T-helper 17 cell (primary cell): ENCODE measurements at regions not wholly inside any gene's neighbourhood (a gene's known extent, or its start where the extent isn't known, plus 50 kb on each side); places are given as distances from the start of the nearest gene placed in this dataset.
"Not testable (repeated sequence)": the region's sequence is repeated elsewhere in the genome, so short reads cannot be mapped to it uniquely, and the experiment has no call there.

Experiments
- ATAC-seq: fragments of 150-1000 bp; cut with Tn5 transposase; 2 replicates; pipeline ENCODE4 v1.10.0; 2021; ENCODE audit warnings: mild to moderate bottlenecking, moderate library complexity
- DNase-seq, 3 donors: peaks; one replicate each; pipeline versions ENCODE4 v3.0.0 to v3.0.0-alpha.2; 2020 to 2021
- H3K9me3 ChIP-seq: one replicate; pipeline ENCODE4 v1.7.0; 2013; ENCODE audit warnings: low read length, mild to moderate bottlenecking; ENCODE audit not compliant: control insufficient read depth, poor library complexity, severe bottlenecking
- H3K27ac Mint-ChIP-seq: one replicate; pipeline ENCODE4 v1.8.0; 2022; ENCODE audit warnings: mild to moderate bottlenecking, moderate library complexity, mixed read lengths
- H3K27me3 Mint-ChIP-seq: one replicate; pipeline ENCODE4 v1.8.0; 2022; ENCODE audit warnings: mixed read lengths
- H3K36me3 Mint-ChIP-seq: one replicate; pipeline ENCODE4 v1.8.0; 2022; ENCODE audit warnings: low read depth, mixed read lengths
- H3K4me1 Mint-ChIP-seq: one replicate; pipeline ENCODE4 v1.8.0; 2022; ENCODE audit warnings: mild to moderate bottlenecking, mixed read lengths
- H3K4me3 Mint-ChIP-seq: one replicate; pipeline ENCODE4 v1.8.0; 2022; ENCODE audit warnings: mild to moderate bottlenecking, moderate library complexity, mixed read lengths

DNA sequence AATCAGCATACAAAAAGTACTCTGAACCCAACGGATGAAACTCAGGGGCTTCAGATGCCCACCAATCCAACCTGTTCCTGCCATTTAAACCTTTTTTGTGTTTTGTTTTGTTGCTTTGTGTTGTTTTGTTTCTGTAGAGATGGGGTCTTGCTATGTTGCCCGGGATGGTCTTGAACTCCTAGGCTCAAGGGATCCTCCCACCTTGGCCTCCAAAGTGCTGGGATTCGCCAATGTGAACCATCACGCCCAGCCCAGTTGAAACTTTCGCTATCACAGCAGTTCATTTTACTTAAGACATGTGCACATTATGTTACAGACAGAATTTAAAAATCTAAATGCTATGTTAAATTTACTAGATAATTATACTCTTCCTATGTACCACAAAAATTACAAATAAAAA lies 101.6 kb downstream of the SKIDA1 start:
- no peak for ATAC-seq
- H3K36me3 Mint-ChIP-seq = no peaks in the 10 kb centered on the region
- H3K4me1 Mint-ChIP-seq = no peaks in the 10 kb centered on the region
- H3K27ac Mint-ChIP-seq = no peak overlapping the region
- no peak for DNase-seq
- H3K4me3 Mint-ChIP-seq = no peak overlapping the region
- H3K9me3 ChIP-seq = no peaks in the 10 kb centered on the region
- peaks cover 5% of the 10 kb centered on the region for H3K27me3 Mint-ChIP-seq

DNA sequence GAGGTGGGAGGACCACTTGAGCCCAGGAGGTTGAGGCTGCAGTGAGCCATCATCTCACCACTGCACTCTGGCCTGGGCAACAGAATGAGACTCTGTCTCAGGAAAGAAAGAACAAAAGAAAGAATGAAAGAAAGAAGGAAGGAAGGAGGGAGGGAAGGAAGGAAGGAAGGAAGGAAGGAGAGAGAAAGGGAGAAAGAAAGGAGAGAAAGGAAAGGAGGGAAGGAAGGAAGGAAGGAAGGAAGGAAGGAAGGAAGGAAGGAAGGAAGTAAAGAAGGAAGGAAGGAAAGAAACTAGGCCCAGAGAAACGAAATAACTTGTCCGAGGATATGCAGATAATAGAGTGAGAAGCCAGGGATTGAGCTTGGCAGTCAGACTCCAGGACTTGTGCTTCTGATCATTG lies 102.1 kb downstream of the SKIDA1 start:
- Mint-ChIP-seq H3K36me3 (no peaks in the 10 kb centered on the region), H3K4me3 (no peak overlapping the region), H3K27me3 (peaks cover 5% of the 10 kb centered on the region), H3K27ac (no peak overlapping the region), H3K4me1 (no peaks in the 10 kb centered on the region)
- DNase-seq (no peak), ATAC-seq (no peak)
- H3K9me3 ChIP-seq = no peaks in the 10 kb centered on the region

DNA sequence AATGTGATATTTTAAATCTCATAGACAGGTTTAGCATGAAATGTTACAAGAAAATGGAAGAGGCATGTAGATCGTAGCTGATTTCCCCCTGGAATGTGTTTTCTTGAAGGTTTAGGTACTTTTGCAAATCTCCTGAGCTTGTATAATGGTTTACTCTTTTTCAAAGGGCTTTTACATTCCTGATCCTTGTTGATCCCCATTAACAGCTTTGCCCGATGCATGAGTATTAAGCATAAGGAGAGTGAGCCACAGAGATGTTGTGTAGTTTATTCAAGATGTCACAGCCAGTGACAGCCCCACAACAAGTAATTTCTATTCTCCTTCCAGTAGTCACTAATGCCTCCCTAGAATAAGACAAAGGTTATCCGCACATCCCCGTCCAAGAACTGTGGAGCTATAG lies 103.7 kb downstream of the SKIDA1 start:
- no peak overlapping the region for H3K27ac Mint-ChIP-seq
- H3K9me3 ChIP-seq = no peaks in the 10 kb centered on the region
- peaks cover 9% of the 10 kb centered on the region for H3K27me3 Mint-ChIP-seq
- no peaks in the 10 kb centered on the region for H3K4me1 Mint-ChIP-seq
- DNase-seq (no peak), ATAC-seq (no peak)
- H3K36me3 Mint-ChIP-seq = no peaks in the 10 kb centered on the region
- no peak overlapping the region for H3K4me3 Mint-ChIP-seq

DNA sequence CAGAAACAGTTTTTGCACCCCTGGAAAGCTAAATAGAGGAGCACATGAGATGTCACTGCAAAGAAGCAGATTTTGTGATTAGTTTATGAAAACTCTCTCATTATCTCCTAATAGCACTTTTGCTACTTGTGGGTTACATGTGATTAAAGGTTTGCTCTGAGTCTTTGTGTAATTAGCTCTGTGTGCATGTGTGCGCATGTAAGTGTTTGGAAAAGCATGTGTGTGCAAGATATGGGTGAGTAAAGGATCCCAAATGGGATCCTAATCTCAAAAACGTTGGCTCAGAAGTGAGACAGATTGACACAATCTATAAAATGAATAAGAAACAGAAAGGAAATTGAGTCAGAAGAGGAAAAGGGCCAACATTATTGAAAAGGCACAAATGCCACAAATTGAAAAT lies 104.5 kb downstream of the SKIDA1 start:
- H3K4me1 Mint-ChIP-seq = no peaks in the 10 kb centered on the region
- H3K27ac Mint-ChIP-seq = no peak overlapping the region
- ATAC-seq = no peak

GRCh38 chr10:21418981-21419576 lies 106.4 kb downstream of the SKIDA1 start:
- ATAC-seq, H3K27me3 Mint-ChIP-seq, DNase-seq, H3K4me1 Mint-ChIP-seq, H3K4me3 Mint-ChIP-seq, H3K36me3 Mint-ChIP-seq, H3K9me3 ChIP-seq, H3K27ac Mint-ChIP-seq: not testable (repeated sequence)

More for the DNA sequence above, 104.5 kb downstream of the SKIDA1 start:
- Mint-ChIP-seq H3K36me3 (no peaks in the 10 kb centered on the region), H3K27me3 (peaks cover 9% of the 10 kb centered on the region), H3K4me3 (no peak overlapping the region)
- H3K9me3 ChIP-seq = no peaks in the 10 kb centered on the region
- DNase-seq = no peak

GRCh38 chr10:21417172-21417712 lies 108.2 kb downstream of the SKIDA1 start:
- DNase-seq (no peak), ATAC-seq (no peak)
- Mint-ChIP-seq H3K4me1 (peaks cover 5% of the 10 kb centered on the region), H3K36me3 (peaks cover 2% of the 10 kb centered on the region), H3K27ac (no peak overlapping the region), H3K4me3 (no peak overlapping the region), H3K27me3 (peaks cover 21% of the 10 kb centered on the region)
- no peaks in the 10 kb centered on the region for H3K9me3 ChIP-seq

- Mint-ChIP-seq H3K4me1 (peaks cover 5% of the 10 kb centered on the region), H3K27me3 (peaks cover 33% of the 10 kb centered on the region), H3K4me3 (no peak overlapping the region), H3K36me3 (peaks cover 2% of the 10 kb centered on the region), H3K27ac (no peak overlapping the region)
- ATAC-seq (no peak), DNase-seq (no peak)
- no peaks in the 10 kb centered on the region for H3K9me3 ChIP-seq
Measured at GRCh38 chr10:21413680-21414079, 111.8 kb downstream of the SKIDA1 start.

DNA sequence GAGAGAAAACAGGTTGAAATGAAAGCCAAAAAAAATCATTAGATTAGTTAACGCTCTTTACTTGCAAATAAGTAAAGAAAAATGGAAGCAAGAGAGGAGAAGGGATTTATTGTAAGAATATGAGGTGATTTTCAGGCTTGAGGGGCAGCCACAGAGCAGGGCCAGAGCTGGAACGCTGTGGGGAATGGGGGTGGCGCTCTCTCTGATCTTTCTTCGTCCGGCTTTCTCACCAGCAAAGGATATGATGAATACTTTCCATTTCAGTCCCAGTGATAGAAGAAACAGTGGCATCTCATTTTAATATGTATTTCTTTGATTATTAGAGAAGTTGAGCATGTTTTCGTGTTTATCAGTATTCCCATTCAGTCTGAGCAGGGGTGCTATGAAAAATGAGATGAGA lies 112.2 kb downstream of the SKIDA1 start:
- peaks cover 2% of the 10 kb centered on the region for H3K36me3 Mint-ChIP-seq
- no peaks in the 10 kb centered on the region for H3K9me3 ChIP-seq
- no peak overlapping the region for H3K27ac Mint-ChIP-seq
- peaks cover 6% of the 10 kb centered on the region for H3K4me1 Mint-ChIP-seq
- DNase-seq (no peak), ATAC-seq (no peak)
- peaks cover 33% of the 10 kb centered on the region for H3K27me3 Mint-ChIP-seq
- no peak overlapping the region for H3K4me3 Mint-ChIP-seq

DNA sequence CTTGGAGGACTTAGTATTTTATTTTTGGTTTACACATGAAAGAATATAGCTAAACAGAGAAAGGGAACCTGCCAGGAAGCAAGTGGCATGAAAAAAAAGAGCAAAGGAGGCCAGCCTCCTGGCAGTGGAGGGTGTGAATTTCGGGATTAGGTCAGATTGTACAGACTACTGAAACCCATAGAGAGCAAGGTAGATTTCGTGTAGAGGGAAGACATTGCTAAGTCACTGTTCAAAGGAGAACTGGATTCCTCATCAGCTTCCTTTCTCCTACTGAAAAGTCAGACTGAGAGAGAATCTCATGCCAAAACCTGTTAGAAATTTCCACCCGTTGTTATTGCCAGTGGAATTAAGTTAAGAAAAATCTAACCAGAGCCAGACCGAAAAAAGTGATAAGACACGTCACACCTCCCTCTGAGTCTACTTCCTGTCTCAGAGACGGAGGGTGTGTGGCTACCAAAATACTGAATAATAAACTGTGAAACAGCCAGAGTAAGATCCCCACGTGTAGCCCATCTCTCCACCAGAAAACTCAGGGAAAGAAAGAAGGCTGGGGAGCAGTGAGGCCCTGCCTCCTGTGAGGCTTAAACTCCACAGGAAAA lies 118.8 kb downstream of the SKIDA1 start:
- Mint-ChIP-seq H3K27ac (peak overlapping the region; percentile 32), H3K4me1 (peaks cover 15% of the 10 kb centered on the region), H3K27me3 (peaks cover 17% of the 10 kb centered on the region), H3K36me3 (no peaks in the 10 kb centered on the region), H3K4me3 (peak overlapping the region; percentile 63)
- peak; percentile 59 for ATAC-seq
- no peak for DNase-seq
- no peaks in the 10 kb centered on the region for H3K9me3 ChIP-seq

DNA sequence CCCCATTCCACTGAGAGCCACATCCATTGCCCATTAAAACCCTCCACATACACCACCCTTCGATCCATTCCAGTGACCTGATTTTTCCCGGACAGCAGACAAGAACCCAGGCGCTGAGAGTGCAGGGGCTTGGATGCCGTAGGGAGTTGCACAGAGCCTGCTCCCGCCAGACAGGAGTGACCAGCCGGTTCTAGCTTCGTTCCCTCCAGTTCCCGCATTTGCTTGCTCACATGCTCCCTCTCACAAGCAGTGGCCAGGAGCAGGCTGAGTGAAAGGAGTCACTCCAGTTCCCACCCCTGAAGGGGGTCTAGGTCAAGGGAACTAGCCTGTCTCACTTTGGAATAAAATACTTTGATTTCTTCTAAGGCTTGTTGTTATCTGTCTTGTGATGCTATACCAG lies 119.5 kb downstream of the SKIDA1 start:
- peaks cover 15% of the 10 kb centered on the region for H3K4me1 Mint-ChIP-seq
- H3K36me3 Mint-ChIP-seq = no peaks in the 10 kb centered on the region
- DNase-seq (no peak), ATAC-seq (no peak)
- no peak overlapping the region for H3K4me3 Mint-ChIP-seq
- H3K27ac Mint-ChIP-seq = peak overlapping the region; percentile 32
- no peaks in the 10 kb centered on the region for H3K9me3 ChIP-seq
- H3K27me3 Mint-ChIP-seq = peaks cover 15% of the 10 kb centered on the region

DNA sequence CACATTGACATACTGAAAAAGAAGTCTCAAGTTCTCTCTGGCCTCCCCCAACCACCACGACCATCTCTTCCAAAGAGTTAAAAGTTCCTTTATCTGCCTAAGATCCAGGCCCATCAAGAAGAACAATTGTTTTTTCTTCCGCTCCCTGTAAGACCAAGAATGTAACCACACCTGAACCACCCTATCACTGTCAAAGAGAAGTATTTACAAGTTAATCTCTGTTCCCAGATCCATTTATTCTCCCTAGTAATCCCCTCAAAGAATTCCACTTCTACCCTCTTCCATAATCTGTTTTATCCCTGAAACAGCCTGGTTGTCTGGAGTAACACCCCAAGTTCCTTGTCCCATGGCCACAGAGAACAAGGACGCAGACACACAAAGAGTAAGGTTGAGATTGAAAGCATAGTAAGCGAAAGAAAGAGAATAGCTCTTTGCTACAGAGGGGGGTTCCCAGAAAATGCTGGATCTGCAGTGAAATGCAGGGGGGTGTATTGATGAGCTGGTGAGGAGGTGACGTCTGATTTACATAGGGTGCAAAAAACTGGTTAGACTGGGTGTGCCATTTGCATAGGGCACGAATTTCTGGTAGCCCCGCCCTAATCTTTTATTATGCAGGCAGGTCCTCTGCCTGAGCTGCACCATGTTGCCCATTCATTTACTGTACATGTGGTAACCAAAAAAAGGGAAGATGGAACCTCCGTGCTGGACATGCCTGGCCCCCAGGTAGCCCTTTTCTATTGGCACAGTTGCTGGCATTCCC lies 122.0 kb downstream of the SKIDA1 start:
- Mint-ChIP-seq H3K27ac (no peak overlapping the region), H3K36me3 (no peaks in the 10 kb centered on the region), H3K27me3 (peaks cover 5% of the 10 kb centered on the region), H3K4me3 (no peak overlapping the region), H3K4me1 (peaks cover 15% of the 10 kb centered on the region)
- ATAC-seq (no peak), DNase-seq (no peak)
- no peaks in the 10 kb centered on the region for H3K9me3 ChIP-seq

GRCh38 chr10:21402606-21403083 lies 122.8 kb downstream of the SKIDA1 start:
- Mint-ChIP-seq H3K4me1 (peaks cover 9% of the 10 kb centered on the region), H3K36me3 (no peaks in the 10 kb centered on the region), H3K27ac (no peak overlapping the region), H3K27me3 (peaks cover 8% of the 10 kb centered on the region), H3K4me3 (no peak overlapping the region)
- DNase-seq (no peak), ATAC-seq (no peak)
- no peaks in the 10 kb centered on the region for H3K9me3 ChIP-seq

GRCh38 chr10:21401196-21401595 lies 124.3 kb downstream of the SKIDA1 start:
- ATAC-seq = no peak
- DNase-seq = no peak
- H3K36me3 Mint-ChIP-seq = no peaks in the 10 kb centered on the region
- no peak overlapping the region for H3K4me3 Mint-ChIP-seq
- H3K27ac Mint-ChIP-seq = no peak overlapping the region
- peaks cover 9% of the 10 kb centered on the region for H3K27me3 Mint-ChIP-seq
- no peaks in the 10 kb centered on the region for H3K4me1 Mint-ChIP-seq
- H3K9me3 ChIP-seq = no peaks in the 10 kb centered on the region
